Transverse colon (tissue), 4 donors: ENCODE measurements at regions not wholly inside any gene's neighbourhood (a gene's known extent, or its start where the extent isn't known, plus 50 kb on each side); places are given as distances from the start of the nearest gene placed in this dataset.
A peak's percentile ranks its signal among the peaks of the same experiment; 100 is the strongest.

Experiments
- EP300 ChIP-seq: sonication (generic); formaldehyde crosslinking; IDR thresholded peaks from one replicate; pipeline ENCODE4 v1.6.1; 2017; ENCODE audit warnings: antibody characterized with exemption, low read depth
- POLR2A ChIP-seq: fragments of 450-650 bp; IDR thresholded peaks from one replicate; pipeline ENCODE4 v1.6.1; 2016; ENCODE audit warnings: antibody characterized with exemption, mild to moderate bottlenecking, moderate library complexity
- POLR2AphosphoS5 ChIP-seq, 3 donors: sonication (generic); formaldehyde crosslinking; IDR thresholded peaks; one replicate each; pipeline ENCODE4 v1.6.1; 2016; ENCODE audit warnings: antibody characterized with exemption in 3 of 3
- TF ChIP-seq, protein P1 (sequence below), 5 experiments: fragments of 200-600 bp in 3 of 5; fragments of 450-650 bp in 2 of 5; sonication (generic) in 3 of 5; IDR thresholded peaks; 1 replicate in 2 of 5; 2 replicates in 3 of 5; pipeline ENCODE4 v1.5.1; 2016 to 2017; ENCODE audit warnings: antibody characterized with exemption in 5 of 5, inconsistent platforms in 3 of 5, mild to moderate bottlenecking in 2 of 5, moderate library complexity in 1 of 5

DNA sequence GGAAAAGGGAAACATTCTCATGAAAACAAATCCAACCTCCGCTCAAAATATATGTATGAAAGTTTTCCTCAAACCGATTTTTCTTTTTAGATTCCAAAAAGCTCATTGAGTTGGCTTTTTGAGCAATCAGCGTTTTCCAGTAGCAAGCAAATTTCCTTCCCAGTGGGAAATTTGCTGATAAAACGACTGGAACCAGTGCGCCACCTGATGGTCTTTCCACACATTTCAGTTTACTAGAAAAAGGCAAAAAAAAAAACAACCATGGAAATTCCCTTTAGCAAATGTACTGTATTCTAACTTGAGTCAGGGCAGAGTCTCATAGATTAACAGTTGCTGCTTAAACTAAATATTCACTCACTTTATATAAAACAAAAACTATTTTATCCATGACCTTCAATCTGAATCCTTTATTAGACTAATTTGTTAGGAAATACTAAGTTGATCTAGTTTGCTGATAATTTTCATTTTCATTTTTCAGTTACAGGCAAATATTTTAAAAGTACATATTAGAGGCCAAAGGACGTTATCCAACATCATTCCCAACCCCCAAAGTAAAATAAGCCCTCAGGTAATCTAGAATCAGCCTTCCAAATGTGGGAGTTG is 271.5 kb downstream of the FOXA2 start:
- no peak for TF ChIP-seq POLR2A
- no peak for TF ChIP-seq EP300
- TF ChIP-seq POLR2AphosphoS5 (IDR thresholded peaks at IDR 0.05): no peak
- TF ChIP-seq, protein P1, sequence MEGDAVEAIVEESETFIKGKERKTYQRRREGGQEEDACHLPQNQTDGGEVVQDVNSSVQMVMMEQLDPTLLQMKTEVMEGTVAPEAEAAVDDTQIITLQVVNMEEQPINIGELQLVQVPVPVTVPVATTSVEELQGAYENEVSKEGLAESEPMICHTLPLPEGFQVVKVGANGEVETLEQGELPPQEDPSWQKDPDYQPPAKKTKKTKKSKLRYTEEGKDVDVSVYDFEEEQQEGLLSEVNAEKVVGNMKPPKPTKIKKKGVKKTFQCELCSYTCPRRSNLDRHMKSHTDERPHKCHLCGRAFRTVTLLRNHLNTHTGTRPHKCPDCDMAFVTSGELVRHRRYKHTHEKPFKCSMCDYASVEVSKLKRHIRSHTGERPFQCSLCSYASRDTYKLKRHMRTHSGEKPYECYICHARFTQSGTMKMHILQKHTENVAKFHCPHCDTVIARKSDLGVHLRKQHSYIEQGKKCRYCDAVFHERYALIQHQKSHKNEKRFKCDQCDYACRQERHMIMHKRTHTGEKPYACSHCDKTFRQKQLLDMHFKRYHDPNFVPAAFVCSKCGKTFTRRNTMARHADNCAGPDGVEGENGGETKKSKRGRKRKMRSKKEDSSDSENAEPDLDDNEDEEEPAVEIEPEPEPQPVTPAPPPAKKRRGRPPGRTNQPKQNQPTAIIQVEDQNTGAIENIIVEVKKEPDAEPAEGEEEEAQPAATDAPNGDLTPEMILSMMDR (IDR thresholded peaks at IDR 0.05): peak; percentile 48 to 64 (median 54)
